HG03108 (cell line): ENCODE measurements at regions not wholly inside any gene's neighbourhood (a gene's known extent, or its start where the extent isn't known, plus 50 kb on each side); places are given as distances from the start of the nearest gene placed in this dataset.
A peak's percentile ranks its signal among the peaks of the same experiment; 100 is the strongest.
"Not testable (repeated sequence)": the region's sequence is repeated elsewhere in the genome, so short reads cannot be mapped to it uniquely, and the experiment has no call there.

Experiments
- ATAC-seq: cut with Tn5 transposase; IDR thresholded peaks from one replicate; pipeline ENCODE4 v1.9.1; 2021; ENCODE audit warnings: moderate library complexity; ENCODE audit not compliant: unreplicated experiment

- no peak for ATAC-seq
Measured at GRCh38 chr6:153984811-153985210, 54.2 kb upstream of the OPRM1 start.

DNA sequence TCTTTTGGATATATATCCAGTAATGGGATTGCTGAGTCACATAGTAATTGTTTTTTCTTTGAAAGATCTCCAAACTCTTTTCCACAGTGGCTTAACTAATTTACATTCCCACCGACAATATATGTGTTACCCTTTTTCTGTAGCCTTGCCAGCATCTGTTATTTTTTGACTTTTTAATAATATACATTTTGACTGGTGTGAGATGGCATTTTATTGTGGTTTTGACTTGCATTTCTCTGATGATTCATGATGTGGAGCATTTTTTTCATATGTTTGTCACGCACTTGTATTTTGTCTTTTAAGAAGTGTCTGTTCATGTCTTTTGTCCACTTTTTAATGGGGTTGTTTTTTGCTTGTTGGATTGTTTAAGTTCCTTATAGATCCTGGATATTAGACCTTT, 58.9 kb upstream of the OPRM1 start:
- ATAC-seq, result no peak

DNA sequence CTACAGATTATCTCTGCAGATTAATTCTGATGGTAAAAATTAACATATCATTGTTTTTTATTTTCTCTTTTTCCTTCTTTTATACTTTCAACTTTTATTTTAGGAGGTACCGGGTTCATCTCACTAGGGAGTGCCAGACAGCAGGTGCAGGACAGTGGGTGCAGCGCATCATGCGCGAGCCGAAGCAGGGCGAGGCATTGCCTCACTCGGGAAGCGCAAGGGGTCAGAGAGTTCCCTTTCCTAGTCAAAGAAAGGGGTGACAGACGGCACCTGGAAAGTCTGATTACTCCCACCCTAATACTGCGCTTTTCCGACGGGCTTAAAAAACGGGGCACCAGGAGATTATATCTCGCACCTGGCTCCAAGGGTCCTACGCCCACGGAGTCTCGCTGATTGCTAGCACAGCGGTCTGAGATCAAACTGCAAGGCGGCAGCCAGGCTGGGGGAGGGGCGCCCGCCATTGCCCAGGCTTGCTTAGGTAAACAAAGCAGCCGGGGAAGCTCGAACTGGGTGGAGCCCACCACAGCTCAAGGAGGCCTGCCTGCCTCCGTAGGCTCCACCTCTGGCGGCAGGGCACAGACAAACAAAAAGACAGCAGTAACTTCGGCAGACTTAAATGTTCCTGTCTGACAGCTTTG, 60.0 kb upstream of the OPRM1 start:
- ATAC-seq, result not testable (repeated sequence)

- no peak for ATAC-seq
Measured at GRCh38 chr6:153976921-153977693, 61.9 kb upstream of the OPRM1 start.

GRCh38 chr6:153966001-153966400, 73.0 kb upstream of the OPRM1 start:
- no peak for ATAC-seq

DNA sequence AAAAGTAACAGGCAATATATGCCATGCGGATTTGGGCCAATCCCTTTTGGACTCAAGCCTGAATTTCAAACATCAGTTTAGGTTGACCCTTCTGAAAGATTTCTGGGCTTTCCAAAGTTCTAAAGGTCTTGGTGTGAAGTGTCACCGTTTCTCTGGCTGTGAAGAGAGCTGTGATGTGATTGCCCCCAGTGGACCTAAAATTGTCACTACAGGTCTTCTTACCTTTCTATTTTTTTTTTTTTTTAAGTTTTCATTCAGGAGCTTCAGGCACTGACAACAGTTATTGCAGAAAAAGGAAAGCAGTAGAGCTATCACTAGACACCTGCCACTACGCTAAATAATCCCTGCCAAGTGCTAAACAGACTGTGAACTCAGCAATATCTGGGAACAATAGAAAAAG, 75.7 kb upstream of the OPRM1 start:
- ATAC-seq, result no peak

DNA sequence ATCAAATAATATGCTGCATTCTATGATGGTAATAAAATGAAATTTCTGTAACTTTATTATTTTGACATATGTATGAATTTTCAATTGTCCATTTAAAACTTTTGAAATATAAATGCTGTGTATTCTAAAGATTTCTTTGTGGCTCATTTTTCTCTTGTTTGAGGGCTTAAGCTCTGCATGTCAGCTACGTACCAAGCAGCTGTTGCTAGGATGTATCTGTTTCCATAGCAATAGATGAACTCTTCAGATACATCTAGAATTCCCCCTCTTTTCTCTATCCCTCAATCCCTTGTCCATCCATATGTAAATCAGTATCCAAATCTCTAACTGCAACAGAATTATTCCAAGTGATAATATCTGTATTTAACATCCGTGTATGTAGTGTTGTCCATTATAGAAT, 76.5 kb upstream of the OPRM1 start:
- ATAC-seq, result no peak

DNA sequence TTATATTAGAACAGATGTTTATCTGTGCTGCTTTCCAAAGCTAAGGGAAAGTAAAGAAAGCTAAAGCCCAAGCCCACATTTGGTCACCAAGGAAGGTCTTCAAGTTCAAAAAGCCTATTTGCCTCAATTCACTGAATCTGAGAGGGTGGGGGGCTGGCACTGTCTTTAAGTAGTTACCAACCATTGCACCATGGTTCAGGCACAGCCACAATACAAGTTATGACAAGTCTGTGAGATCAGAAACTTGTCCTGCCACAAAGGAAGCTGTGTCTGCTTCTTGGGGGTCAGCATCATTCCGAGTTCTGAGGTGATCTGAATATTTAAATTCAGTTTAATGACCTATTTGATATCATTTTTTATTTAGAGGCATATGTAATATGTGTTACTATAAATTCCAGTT, 78.3 kb upstream of the OPRM1 start:
- no peak for ATAC-seq

GRCh38 chr6:153960281-153960680, 78.8 kb upstream of the OPRM1 start:
- ATAC-seq, result no peak

DNA sequence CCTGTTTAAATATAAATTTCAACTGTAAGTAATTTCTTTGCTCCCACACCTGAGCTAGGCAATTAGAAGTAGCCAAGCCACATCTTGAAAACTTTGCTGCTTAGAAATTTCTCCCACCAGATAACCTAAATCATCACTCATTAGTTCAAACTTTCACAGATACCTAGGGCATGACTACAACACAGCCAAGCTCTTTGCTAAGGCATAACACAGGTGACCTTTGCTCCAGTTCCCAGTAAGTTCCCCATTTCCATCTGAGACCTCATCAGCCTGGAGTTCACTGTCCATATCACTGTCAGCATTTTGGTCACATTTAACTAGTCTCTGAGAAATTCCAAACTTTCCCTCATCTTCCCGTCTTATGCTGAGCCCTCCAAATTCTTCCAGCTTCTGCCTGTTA, 79.8 kb upstream of the OPRM1 start:
- ATAC-seq, result no peak

GRCh38 chr6:153958860-153959259, 80.2 kb upstream of the OPRM1 start:
- ATAC-seq, result no peak

DNA sequence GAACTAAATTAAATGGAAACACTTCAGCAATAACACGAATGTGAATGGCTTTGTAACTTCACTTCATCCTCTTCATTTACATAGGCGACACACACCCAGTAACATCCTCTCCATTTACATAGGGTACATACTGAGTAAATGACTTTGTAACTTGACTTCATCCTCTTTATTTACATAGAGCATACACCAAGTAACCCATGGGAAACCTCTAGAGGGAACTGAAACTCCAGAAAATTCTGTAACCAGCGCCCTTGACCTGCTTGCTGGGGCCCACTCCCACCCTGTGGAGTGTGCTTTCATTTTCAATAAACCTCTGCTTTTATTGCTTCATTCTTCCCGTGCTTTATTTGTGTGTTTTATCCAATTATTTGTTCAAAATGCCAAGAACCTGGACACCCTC, 81.6 kb upstream of the OPRM1 start:
- peak; percentile 92 for ATAC-seq

- ATAC-seq, result no peak
Measured at GRCh38 chr6:153956808-153957207, 82.2 kb upstream of the OPRM1 start.

GRCh38 chr6:153949616-153950015, 89.4 kb upstream of the OPRM1 start:
- ATAC-seq, result no peak

- no peak for ATAC-seq
Measured at GRCh38 chr6:153947808-153948447, 91.1 kb upstream of the OPRM1 start.

- no peak for ATAC-seq
Measured at GRCh38 chr6:153944201-153944600, 94.8 kb upstream of the OPRM1 start.

GRCh38 chr6:153942361-153942760, 96.7 kb upstream of the OPRM1 start:
- no peak for ATAC-seq

- no peak for ATAC-seq
Measured at GRCh38 chr6:153941768-153942167, 97.3 kb upstream of the OPRM1 start.

DNA sequence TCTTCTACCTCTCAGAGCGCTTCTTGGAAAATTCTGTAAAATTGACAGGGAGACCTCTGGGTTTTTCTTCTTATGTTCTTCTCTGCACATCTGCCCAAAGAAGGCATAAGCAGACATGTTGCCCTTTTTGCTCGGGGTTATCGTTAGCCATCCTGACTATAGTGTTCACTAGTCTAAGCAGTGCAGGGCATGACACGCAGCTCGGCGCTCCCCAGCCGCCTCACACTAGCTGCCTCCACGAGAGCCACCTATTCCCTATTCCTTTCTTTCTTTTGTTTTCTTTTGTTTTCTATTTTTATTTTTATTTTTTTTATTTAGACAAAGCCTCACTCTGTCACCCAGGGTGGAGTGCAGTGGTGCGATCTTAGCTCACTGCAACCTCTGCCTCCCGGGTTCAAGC, 100.2 kb upstream of the OPRM1 start:
- no peak for ATAC-seq

GRCh38 chr6:153931431-153931830, 107.6 kb upstream of the OPRM1 start:
- ATAC-seq, result no peak

- ATAC-seq, result no peak
Measured at GRCh38 chr6:153927867-153928266, 111.2 kb upstream of the OPRM1 start.

DNA sequence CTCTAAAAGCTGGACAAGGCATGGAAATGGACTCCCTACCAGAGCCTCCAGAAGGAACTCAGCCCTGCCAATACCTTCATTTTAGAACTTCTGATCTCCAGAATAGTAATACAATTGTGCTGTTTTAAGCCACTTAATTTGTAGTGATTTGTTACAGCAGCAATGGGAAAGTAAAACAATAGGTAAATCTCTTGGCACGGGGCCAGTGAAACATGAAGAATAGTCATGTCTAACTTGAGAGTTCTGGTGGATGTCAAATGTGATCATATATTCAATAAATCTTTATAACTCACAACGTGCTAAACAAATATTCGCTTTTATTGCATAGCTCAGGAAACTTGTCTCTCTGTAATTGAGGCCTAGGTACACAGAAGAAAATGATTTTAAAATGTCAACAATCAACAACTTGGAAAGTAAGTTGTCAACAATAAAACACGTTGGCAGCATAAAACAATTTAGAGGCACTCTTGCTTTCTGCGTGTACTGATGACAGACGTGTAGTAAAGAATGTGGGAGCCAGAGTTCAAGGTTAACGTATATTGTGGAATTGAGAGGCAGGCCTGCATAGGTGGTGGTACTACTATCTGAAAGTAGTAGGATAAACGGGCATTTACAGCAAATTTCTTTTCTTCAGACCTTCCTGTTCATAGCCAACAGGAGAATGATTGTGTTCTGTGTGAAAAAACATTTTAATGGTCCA, 140.5 kb upstream of the OPRM1 start:
- no peak for ATAC-seq
